Gastrocnemius medialis (tissue), 4 donors: ENCODE measurements at regions not wholly inside any gene's neighbourhood (a gene's known extent, or its start where the extent isn't known, plus 50 kb on each side); places are given as distances from the start of the nearest gene placed in this dataset.
A peak's percentile ranks its signal among the peaks of the same experiment; 100 is the strongest.

Source experiments
- ATAC-seq, 2 donors: fragments of 150-250 bp; one replicate each; pipeline ENCODE4 v1.9.1; 2016
- DNase-seq, 2 donors: peaks; one replicate each; pipeline ENCODE4 v3.0.0-alpha.2; 2019
- H3K27ac ChIP-seq, 4 donors: fragments of 200-600 bp; sonication (generic); 1 replicate in 1 of 4; 2 replicates in 3 of 4; pipeline ENCODE4 v1.5.1; 2016 to 2018; ENCODE audit warnings: mild to moderate bottlenecking in 2 of 4, moderate library complexity in 1 of 4
- H3K27me3 ChIP-seq, 3 donors: fragments of 200-600 bp; sonication (generic) in 2 of 3; 1 replicate in 1 of 3; 2 replicates in 2 of 3; pipeline versions ENCODE4 v1.5.1 to v1.6.0; 2016 to 2019; ENCODE audit warnings: mild to moderate bottlenecking in 1 of 3, moderate library complexity in 1 of 3
- H3K36me3 ChIP-seq, 2 donors: fragments of 200-600 bp; sonication (generic) in 1 of 2; one replicate each; pipeline ENCODE4 v1.5.1; 2017 to 2018
- H3K4me1 ChIP-seq, 2 donors: fragments of 200-600 bp; sonication (generic) in 1 of 2; one replicate each; pipeline ENCODE4 v1.5.1; 2016 to 2017; ENCODE audit warnings: mild to moderate bottlenecking in 2 of 2
- H3K4me3 ChIP-seq, 4 donors: fragments of 200-600 bp; sonication (generic) in 3 of 4; 1 replicate in 1 of 4; 2 replicates in 3 of 4; pipeline ENCODE4 v1.5.1; 2016 to 2019; ENCODE audit warnings: mild to moderate bottlenecking in 2 of 4
- H3K9me3 ChIP-seq, 3 donors: fragments of 200-600 bp; sonication (generic) in 2 of 3; 1 replicate in 1 of 3; 2 replicates in 2 of 3; pipeline ENCODE4 v1.5.1; 2016 to 2019
- POLR2A ChIP-seq, 2 donors: fragments of 450-650 bp; IDR thresholded peaks; one replicate each; pipeline ENCODE4 v1.6.1; 2017; ENCODE audit warnings: antibody characterized with exemption in 2 of 2, mild to moderate bottlenecking in 2 of 2, moderate library complexity in 2 of 2
- in situ Hi-C, 4 donors: fragments of 200-750 bp; cut with MboI; loops; one replicate each; pipeline versions ENCODE4 v1.15.0 to v1.8.0; 2017; ENCODE audit warnings: low sequenced_read_pairs in 4 of 4
- intact Hi-C: fragments of 100-400 bp; cut with DNase I; formaldehyde crosslinking; loops from one replicate; pipeline ENCODE4 v1.15.1; 2023; ENCODE audit warnings: low total_unique reads
- TF ChIP-seq, protein P1 (sequence below), 5 experiments: fragments of 450-650 bp in 3 of 5; fragments of 200-600 bp in 2 of 5; sonication (generic) in 2 of 5; IDR thresholded peaks in 4 of 5; conservative IDR thresholded peaks in 1 of 5; 1 replicate in 4 of 5; 2 replicates in 1 of 5; pipeline ENCODE4 v1.5.1; 2016 to 2019; ENCODE audit warnings: antibody characterized with exemption in 5 of 5, mild to moderate bottlenecking in 3 of 5, moderate library complexity in 3 of 5

DNA sequence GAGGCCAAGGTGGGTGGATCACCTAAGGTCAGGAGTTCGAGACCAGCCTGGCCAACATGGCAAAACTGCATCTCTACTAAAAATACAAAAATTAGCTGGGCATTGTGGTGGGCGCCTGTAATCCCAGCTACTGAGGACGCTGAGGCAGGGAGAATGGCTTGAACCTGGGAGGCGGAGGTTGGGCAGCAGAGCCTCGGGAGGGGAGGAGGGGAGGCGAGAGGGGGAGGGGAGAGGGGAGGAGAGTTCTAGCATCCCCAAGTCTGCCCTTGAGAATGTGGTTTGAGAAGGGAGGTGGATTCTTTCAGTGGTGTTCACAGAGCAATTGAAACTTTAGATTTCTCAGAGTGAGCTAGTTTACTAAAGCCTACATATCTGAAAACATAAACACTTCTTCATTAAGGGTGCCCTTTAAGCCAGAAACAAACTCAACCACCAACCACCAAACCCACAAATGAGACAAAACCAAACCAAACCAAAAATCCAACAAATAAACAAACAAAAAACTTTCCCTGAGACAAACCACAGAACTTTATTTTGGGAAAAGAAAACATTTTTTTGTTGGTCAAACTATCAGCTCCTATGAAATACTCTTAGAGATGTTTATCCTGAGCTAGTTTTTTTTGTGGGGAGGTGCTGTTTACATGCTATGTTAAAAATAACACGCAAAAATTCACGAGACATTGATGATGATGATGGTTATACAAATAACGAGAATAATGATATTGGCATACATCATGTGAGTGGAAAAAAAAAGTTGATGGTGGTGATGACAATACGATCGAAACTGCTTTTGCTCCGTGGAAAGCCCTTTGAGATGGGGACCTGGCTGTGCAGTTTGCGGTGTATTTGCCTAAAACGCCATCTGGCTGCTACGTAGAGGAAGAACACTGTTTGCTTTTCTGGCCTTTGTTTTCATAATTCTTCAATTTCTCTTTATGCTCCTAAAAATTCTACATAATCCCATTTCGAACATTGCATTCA is 98.2 kb upstream of the PRKX start:
- Histone ChIP-seq H3K9me3 (no peaks in the 10 kb centered on the region), H3K27me3 (peaks cover 0 to 26% (median 8%) of the 10 kb centered on the region in 3 donors), H3K4me3 (no peak overlapping the region), H3K27ac (no peak overlapping the region), H3K4me1 (peaks cover 0 to 7% of the 10 kb centered on the region in 2 donors), H3K36me3 (no peaks in the 10 kb centered on the region)
- TF ChIP-seq POLR2A (IDR thresholded peaks at IDR 0.05) = no peak
- TF ChIP-seq, protein P1, sequence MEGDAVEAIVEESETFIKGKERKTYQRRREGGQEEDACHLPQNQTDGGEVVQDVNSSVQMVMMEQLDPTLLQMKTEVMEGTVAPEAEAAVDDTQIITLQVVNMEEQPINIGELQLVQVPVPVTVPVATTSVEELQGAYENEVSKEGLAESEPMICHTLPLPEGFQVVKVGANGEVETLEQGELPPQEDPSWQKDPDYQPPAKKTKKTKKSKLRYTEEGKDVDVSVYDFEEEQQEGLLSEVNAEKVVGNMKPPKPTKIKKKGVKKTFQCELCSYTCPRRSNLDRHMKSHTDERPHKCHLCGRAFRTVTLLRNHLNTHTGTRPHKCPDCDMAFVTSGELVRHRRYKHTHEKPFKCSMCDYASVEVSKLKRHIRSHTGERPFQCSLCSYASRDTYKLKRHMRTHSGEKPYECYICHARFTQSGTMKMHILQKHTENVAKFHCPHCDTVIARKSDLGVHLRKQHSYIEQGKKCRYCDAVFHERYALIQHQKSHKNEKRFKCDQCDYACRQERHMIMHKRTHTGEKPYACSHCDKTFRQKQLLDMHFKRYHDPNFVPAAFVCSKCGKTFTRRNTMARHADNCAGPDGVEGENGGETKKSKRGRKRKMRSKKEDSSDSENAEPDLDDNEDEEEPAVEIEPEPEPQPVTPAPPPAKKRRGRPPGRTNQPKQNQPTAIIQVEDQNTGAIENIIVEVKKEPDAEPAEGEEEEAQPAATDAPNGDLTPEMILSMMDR (IDR thresholded peaks at IDR 0.05 in 4 of 5, conservative IDR thresholded peaks at IDR 0.05 in 1 of 5) = peak in 2 of 5 experiments; percentile 20 to 49
- in situ Hi-C loops (no loop called here), intact Hi-C loops (loop anchor here (5.0 kb wide), 2 partner anchors 99 to 159 kb away; partner anchors contain the start of gene PRKX)
- no peak for DNase-seq
- ATAC-seq = no peak

DNA sequence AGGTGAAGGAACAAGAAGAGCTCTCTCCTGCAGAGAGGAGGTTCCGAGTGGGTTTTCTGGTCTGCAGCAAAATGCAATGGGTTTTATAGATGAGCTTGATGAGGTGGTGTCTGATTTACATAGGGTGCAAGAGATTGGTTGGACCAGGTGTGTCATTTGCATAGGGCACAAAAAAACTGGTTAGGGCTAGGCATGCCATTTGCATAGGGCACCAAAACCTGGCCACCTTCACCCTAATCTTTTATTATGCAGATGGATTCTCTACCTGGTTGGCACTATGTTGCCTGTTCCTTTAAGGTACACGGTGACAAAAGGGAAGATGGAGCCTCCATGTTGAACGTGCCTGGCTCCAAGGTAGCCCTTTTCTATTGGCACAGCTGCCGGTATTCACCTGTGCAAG is 94.5 kb upstream of the PRKX start:
- intact Hi-C loops = no loop called here
- Histone ChIP-seq H3K27me3 (peaks cover 0 to 31% (median 14%) of the 10 kb centered on the region in 3 donors), H3K4me3 (no peak overlapping the region), H3K4me1 (no peaks in the 10 kb centered on the region), H3K9me3 (no peaks in the 10 kb centered on the region), H3K27ac (no peak overlapping the region), H3K36me3 (no peaks in the 10 kb centered on the region)
- TF ChIP-seq POLR2A (IDR thresholded peaks at IDR 0.05) = no peak
- TF ChIP-seq, protein P1 (IDR thresholded peaks at IDR 0.05 in 4 of 5, conservative IDR thresholded peaks at IDR 0.05 in 1 of 5) = no peak
- in situ Hi-C loops = loop anchor here in 1 of 4 donors (10.0 kb wide), 1 partner anchor 153 kb away; no protein-coding TSS in a partner anchor
- no peak for ATAC-seq
- no peak for DNase-seq

DNA sequence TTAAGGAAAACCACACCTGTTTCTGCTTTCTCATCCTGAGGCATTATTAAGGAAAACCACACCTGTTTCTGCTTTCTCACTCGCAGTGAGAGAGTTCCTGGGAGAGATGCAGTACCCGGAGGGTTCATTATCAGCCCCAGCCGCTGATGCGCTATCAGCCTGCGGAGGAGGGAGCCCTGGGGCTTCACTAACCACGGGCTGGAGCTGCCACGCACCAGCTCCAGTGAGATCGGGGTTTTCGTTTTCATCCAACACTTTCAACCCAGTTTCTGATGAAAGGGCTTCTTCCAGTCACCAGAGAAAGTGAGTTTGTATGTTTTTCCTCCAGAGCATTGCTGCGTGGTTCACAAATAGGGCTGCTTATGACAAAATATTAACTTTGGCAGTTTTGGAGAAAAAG is 93.2 kb upstream of the PRKX start:
- H3K27me3 ChIP-seq = peaks cover 0 to 31% (median 14%) of the 10 kb centered on the region in 3 donors
- no peaks in the 10 kb centered on the region for H3K9me3 ChIP-seq
- no peak overlapping the region for H3K27ac ChIP-seq
- TF ChIP-seq, protein P1 (IDR thresholded peaks at IDR 0.05 in 4 of 5, conservative IDR thresholded peaks at IDR 0.05 in 1 of 5) = no peak
- no peak for TF ChIP-seq POLR2A (IDR thresholded peaks at IDR 0.05)
- ATAC-seq = no peak
- DNase-seq = no peak
- in situ Hi-C loops (loop anchor here in 1 of 4 donors (10.0 kb wide), 1 partner anchor 152 kb away; no protein-coding TSS in a partner anchor), intact Hi-C loops (no loop called here)
- no peaks in the 10 kb centered on the region for H3K4me1 ChIP-seq
- no peak overlapping the region for H3K4me3 ChIP-seq
- no peaks in the 10 kb centered on the region for H3K36me3 ChIP-seq

DNA sequence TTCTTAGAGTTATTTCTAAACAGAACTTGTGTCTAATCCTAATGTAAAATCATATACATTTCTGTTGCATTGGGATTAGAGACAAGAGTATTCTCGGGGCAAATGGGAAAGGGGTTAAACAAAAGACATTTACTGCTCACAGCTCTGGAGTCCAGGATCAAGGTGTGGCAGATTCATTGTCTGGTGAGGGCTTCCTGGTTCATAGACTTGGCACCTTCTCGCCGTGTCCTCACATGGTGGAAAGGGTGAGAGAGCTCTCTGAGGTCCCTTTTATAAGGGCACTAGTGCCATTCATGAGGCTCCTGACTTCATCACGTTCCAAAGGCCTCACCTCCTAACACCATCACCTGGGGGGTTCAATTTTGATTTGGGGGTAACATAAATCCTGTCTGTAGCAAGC is 90.3 kb upstream of the PRKX start:
- DNase-seq = no peak
- H3K9me3 ChIP-seq = no peaks in the 10 kb centered on the region
- intact Hi-C loops (no loop called here), in situ Hi-C loops (loop anchor here in 1 of 4 donors (10.0 kb wide), 1 partner anchor 149 kb away; no protein-coding TSS in a partner anchor)
- H3K4me1 ChIP-seq = no peaks in the 10 kb centered on the region
- no peak for TF ChIP-seq POLR2A (IDR thresholded peaks at IDR 0.05)
- TF ChIP-seq, protein P1 (IDR thresholded peaks at IDR 0.05 in 4 of 5, conservative IDR thresholded peaks at IDR 0.05 in 1 of 5) = no peak
- H3K27me3 ChIP-seq = peaks cover 0 to 22% (median 14%) of the 10 kb centered on the region in 3 donors
- H3K27ac ChIP-seq = no peak overlapping the region
- no peak overlapping the region for H3K4me3 ChIP-seq
- no peak for ATAC-seq
- no peaks in the 10 kb centered on the region for H3K36me3 ChIP-seq
